HG03457 (cell line): ENCODE measurements at regions not wholly inside any gene's neighbourhood (a gene's known extent, or its start where the extent isn't known, plus 50 kb on each side); places are given as distances from the start of the nearest gene placed in this dataset.
"Not testable (repeated sequence)": the region's sequence is repeated elsewhere in the genome, so short reads cannot be mapped to it uniquely, and the experiment has no call there.

Source experiments
- ATAC-seq: cut with Tn5 transposase; IDR thresholded peaks from one replicate; pipeline ENCODE4 v1.9.1; 2021; ENCODE audit warnings: moderate number of reproducible peaks; ENCODE audit not compliant: unreplicated experiment

- ATAC-seq: no peak
These were observed 203.6 kb upstream of the TBX18 start for GRCh38 chr6:84967965-84968364.

DNA sequence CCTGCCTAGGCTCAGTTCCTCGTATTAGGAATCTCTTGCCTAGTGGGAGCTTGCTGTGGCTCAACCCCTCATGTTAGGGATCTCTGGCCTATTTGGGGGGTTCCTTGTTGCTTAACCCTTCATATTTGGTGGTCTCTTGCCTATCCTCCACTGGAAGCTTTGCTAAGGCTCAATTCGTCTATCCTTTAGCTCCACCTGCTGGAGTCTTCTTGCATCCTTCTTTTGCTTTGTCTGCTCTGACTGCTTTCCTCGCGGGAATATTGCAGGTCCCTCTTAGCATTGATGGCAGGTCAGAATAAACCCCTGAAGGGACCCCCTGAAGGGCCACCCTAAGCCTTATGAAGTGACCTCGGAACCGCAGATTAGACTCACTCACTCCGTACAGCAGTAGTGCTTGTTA lies 203.0 kb upstream of the TBX18 start:
- no peak for ATAC-seq

GRCh38 chr6:84953111-84953755 lies 188.8 kb upstream of the TBX18 start:
- no peak for ATAC-seq

- not testable (repeated sequence) for ATAC-seq
These were observed 180.5 kb upstream of the TBX18 start for GRCh38 chr6:84944926-84945325.

DNA sequence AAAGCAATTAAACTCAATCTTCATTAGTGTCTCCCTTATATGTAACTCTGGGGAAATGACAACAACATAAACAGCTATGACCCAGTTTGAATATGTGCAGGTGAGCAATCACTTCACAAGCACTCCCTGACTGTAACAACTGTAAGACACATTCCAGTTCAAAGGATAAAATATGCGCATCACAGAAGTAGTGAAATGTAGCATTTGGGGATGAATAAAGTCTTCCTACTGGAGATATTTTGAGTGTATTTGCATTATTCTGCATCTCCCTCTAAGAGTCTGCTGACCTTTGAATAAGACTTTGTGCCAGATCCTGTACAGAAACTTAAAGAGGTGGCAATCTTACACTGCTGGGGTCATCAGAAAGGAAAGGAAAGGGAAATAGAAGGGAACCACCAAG lies 179.5 kb upstream of the TBX18 start:
- no peak for ATAC-seq

DNA sequence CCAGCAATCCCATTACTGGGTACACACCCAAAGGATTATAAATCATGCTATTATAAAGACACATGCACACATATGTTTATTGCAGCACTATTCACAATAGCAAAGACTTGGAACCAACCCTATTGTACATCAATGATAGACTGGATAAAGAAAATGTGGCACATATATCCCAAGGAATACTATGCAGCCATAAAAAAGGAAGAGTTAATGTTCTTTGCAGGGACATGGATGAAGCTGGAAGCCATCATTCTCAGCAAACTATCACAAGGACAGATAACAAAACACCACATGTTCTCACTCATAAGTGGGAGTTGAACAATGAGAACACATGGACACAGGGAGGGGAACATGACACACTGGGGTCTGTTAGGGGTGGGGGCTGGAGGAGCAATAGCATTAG lies 177.2 kb upstream of the TBX18 start:
- ATAC-seq: not testable (repeated sequence)

DNA sequence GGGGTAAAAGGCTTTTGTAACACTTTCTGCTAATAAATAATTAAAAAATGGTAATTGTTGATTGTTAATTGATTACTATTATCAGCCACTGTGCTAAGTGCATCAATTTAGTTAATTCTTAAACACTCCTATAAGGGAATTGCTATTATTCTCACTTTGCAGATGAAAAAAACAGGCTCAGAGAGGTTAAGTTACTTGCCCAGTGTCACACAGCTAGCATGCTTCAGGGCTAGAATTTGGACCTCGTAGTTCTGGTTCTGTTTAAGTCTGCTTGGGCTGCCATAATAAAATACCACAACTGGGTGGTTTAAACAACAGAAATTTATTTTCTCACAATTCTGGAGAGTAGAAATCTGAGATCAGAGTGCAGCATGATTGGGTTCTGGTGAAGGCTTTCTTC lies 164.8 kb upstream of the TBX18 start:
- ATAC-seq: no peak

DNA sequence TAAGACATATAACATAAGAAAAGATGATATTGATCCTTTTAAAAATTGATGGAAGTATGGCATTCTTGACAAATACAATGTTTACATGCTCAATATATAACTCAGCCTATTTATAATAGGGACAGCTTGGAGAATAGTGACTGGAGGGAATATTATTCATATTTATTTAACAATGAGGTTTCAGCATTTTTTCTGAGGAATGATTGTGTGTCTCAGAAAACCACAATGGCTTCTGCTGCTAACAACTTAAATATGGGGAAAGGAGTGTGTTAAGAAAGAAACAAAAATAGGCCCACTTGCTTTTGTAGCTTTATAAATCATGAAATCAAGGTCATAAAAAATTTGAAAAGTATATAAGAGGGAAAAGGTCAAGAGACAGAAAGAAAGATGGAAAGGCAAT lies 163.2 kb upstream of the TBX18 start:
- no peak for ATAC-seq

GRCh38 chr6:84926189-84927155 lies 162.1 kb upstream of the TBX18 start:
- ATAC-seq: no peak

DNA sequence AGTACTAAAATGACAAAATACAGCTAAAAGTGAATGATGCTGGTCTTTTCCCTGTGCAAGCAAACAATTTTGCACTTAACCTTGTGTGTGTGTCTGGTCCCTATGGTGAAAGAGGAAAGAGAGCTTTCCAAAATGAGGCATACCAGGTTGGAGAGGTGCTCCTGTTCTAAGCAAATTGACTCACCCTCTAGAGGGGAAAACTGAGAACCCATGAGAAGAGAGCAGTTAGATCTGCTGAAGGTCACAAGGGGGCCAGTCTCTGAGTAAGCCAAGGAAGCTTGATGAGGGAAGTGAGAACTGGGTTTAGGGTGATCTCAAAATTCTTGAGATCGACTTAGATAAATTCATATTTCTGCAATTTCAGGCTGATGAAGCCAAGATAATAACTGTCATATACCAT lies 157.5 kb upstream of the TBX18 start:
- ATAC-seq: no peak

- no peak for ATAC-seq
These were observed 155.6 kb upstream of the TBX18 start for GRCh38 chr6:84920021-84920420.

DNA sequence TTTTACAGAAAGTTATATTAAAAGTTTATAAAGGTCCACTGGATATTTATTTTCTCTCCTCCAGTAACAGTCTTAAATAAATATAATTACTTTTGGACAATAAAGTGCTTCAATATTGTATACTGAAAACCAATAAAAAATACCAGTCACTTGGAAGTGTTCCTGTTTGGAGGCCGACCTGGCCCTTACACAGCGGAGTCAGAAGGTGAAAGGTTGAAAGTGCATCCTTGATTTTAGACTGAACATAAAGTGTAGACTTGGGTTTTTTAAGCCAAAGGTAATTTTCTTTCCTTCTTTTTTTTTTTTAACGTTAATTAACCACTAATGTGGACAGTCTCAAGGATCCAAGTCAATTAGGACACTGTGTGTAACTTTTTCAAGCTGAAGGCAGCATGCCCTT lies 152.3 kb upstream of the TBX18 start:
- ATAC-seq: no peak

- no peak for ATAC-seq
These were observed 148.3 kb upstream of the TBX18 start for GRCh38 chr6:84912472-84913322.

- ATAC-seq: no peak
These were observed 146.7 kb upstream of the TBX18 start for GRCh38 chr6:84910906-84911607.

DNA sequence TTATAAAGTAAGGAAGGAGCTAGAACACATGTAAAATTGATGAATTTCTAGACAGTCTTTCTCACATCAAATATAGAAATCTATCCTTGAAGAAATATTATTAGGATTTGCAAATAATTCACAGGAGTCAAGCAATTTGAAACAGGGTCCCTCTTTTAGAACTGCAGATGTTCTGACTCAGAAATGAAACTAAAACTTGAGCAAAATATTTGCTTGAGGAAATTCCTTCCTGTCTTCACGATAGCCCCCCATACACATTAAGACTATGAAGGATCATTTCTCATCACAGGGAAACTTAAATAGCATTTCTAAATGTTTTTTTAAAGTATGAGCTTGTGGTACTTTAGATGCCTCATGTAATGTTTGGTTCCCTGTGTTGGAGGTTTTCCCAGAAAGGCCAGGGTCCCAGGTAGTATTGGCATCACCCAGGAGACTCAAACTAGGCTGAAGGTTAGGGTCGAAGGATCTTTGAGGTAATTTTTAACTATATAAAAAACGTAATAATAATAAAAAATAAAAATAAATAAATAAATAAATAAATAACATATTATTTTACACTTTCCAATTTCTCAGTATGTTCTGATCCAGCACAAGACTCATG lies 144.0 kb upstream of the TBX18 start:
- ATAC-seq: no peak

- no peak for ATAC-seq
These were observed 142.1 kb upstream of the TBX18 start for GRCh38 chr6:84906514-84906913.

- no peak for ATAC-seq
These were observed 141.4 kb upstream of the TBX18 start for GRCh38 chr6:84905823-84906222.

DNA sequence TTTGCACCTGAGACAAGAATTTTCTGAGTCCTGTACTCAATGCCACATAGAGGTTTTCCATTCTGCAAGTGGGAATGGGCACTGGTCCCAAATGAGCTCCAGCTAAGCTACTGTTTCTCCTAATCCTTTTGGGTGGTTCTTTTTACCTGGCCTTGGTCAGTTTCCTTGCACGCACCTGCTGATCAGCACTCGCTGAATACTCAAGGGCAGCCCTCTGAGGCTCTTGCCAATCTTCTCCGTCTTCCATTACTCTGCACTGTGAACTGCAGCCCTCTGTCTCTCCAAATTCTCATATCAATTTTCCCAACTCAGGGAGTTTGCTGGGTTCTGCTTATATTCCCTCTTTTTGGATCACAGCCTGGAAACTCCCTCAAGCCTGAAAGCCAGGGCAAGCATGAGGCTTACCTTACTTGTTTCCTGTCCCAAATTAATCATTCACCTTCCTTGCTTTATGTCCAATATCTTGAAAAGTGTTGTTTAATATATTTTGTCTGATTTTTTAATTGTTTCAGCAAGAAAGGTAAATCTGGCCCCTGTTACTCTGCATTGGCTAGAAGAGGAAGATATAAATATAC lies 138.0 kb upstream of the TBX18 start:
- no peak for ATAC-seq

DNA sequence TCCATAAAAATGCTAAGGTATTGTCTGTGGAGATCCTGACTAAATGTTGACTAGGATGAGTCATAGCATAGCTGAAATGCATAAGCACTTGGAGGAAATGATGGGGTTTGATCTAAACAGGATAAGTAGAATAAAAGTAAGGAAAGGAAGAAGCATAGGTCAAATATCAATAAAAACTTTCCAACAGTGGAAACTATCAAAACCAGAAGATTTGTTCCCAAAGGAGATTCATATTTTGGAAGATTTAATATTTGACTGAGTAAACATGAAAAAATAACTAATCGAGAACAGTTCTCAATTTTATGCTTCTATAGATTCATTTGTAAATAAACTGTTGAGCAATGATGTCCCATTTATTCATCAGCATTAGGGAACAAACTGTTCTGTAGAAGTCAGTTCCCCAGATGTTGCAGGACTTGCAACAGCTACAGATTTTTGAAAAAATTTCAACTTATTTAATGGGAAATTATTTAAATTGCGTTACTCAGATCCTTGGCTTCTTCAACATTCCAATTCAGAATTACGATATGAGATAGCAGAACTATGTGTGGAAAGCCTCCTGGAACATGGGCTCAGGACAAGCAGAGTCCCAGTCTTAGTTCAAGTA lies 133.7 kb upstream of the TBX18 start:
- no peak for ATAC-seq

DNA sequence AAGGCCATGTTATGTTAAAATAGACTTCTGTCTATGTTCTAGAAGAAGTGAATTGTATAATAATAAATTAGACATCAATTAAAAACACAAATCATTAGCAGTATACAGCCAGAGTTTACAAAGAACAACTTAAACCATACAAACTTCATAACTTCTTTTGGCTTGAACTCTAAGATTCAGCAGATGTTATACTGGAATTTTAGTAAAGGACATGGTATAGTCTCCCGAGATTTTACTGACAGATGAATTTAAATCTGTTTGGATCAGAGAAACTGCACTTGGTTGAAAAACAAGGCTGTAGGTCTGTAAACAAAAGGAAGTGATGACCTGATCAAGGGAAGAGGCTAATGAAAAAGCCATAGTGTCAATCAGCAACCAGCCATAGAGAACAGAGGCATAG lies 132.6 kb upstream of the TBX18 start:
- ATAC-seq: no peak
